ENCODE measurements at regions not wholly inside any gene's neighbourhood (a gene's known extent, or its start where the extent isn't known, plus 50 kb on each side); places are given as distances from the start of the nearest gene placed in this dataset.

DNA sequence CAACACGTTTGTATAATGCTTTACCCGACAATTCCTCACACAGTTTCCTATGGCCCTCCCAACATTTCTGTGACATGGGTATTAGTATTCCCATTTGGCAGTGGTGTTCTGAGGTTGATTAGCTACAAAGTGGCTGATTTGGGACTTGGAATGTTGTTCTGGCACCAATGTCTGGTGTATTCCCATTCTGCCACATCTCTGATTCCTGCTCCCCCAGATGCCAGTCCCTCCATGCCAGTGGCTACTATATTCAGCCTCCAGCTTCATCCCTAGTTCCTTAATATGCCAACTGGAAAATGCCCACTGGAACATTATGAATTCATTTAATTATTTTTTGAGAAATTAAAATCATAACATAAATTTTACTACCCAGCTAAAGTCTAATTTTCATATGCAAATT lies 60.6 kb upstream of the NBEA start:
- no peak for DNase-seq (ENCODE audit: low read depth in 2 of 2)

DNA sequence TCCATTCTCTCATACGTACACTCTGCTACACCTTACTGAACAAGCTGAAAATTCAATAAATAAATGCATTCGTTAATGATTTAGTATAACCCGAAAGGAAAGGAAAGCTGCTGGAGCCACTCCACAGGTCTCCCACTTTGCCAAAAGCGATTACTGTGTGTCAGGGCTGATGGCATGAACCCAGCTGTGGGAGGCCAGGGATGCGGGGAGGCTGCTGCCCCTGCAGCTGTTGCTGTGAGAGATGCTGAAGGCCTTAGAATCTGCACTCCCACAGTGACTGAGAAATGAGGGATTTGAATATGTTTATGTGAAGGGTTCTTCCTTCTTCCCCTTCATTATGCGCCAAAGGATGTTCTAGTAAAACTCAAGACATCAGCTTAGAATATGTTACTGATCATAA lies 58.7 kb upstream of the NBEA start:
- DNase-seq (ENCODE audit: low read depth in 2 of 2) = no peak

- DNase-seq (ENCODE audit: low read depth in 2 of 2) = no peak
These were observed 57.7 kb upstream of the NBEA start for GRCh38 chr13:34884366-34884765.

DNA sequence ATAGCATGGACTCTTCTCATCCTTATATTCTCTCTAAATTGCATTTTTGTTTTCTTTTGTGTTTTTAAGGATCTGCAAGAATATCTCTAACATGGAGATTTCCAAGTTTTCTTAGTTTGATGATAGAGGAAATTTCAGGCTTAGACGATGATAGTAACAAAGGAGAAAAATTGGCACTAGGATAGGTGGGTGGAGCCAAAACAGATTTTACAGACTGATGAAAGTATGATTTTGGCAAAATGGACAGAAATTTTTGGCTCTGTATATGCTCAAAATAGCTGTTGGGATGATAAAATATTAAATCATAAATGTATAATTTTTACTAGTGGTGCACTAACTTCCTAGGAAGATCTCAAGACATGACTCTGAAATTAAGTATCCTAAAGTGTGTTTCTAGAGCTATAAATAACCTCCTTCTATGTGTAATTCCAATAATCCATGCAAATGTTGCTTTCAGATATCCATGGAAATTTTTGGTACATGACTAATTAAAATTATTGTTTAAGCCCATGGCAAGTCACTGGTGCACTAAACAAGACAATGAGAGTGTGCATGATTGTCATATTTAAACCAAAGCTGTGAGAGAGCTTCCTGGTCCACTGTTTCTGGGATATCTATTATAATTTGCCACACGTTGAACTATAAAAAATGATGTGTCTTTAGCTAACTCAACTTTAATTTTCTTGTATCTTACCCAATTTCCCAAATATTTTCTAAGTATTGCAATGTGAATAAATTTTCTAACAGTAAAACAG lies 55.8 kb upstream of the NBEA start:
- DNase-seq (ENCODE audit: low read depth in 2 of 2) = no peak

DNA sequence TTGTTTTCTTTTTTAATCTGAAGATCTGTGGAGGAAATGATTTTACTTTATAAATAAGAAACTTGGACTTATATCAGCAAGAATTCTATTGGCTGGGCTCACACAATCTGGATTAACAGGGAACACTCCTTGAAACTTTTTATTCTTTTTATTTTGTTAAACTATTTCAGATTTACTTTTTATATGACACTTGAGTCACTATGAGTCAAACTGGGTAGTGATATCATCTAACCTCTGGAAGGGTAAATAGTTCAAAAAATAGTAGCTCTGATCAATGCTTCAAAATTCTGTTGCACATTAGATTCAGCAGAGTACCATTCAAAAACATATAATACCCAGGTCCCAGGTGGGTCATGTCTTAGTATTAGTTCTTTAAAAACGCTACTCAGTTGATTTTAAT lies 55.1 kb upstream of the NBEA start:
- no peak for DNase-seq (ENCODE audit: low read depth in 2 of 2)
